Hepatocyte (in vitro differentiated cells): ENCODE measurements at regions not wholly inside any gene's neighbourhood (a gene's known extent, or its start where the extent isn't known, plus 50 kb on each side); places are given as distances from the start of the nearest gene placed in this dataset.

Experiments
- EZH2 ChIP-seq: fragments of 200-600 bp; sonication (generic); IDR thresholded peaks from 2 replicates; pipeline ENCODE4 v1.6.1; 2016; ENCODE audit warnings: antibody characterized with exemption, mild to moderate bottlenecking, borderline replicate concordance
- TF ChIP-seq, protein P1 (sequence below): fragments of 200-600 bp; sonication (generic); IDR thresholded peaks from 2 replicates; pipeline ENCODE4 v1.5.1; 2016; ENCODE audit warnings: antibody characterized with exemption, mild to moderate bottlenecking; ENCODE audit not compliant: poor library complexity

DNA sequence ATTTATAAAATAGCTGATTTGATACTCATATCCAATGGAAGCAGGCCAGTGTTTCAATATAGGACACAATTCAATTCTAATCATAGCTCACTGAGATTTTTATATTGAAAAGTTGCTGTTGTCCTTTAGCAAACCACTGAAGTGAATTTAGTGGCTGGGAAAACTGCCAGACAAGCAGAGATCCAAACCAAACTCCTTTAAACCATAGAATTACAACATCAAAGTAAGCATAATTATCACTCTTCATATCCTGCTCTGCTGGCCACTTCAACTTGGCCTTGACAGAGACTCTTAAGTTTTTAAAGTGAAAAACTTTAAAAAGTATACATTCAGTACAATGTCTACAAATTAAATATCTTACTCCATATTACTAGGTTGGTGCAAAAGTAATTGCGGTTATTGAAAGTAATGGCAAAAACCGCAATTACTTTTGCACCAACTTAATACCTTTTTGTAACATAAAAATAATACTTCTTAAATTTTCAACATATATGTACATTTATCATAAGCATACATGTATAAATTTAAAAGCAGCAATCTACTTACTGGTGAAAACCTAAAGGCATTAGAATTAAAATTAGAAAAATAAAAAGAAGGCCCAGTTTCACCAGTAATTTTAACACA, 433.0 kb downstream of the PCDH10 start:
- TF ChIP-seq, protein P1, sequence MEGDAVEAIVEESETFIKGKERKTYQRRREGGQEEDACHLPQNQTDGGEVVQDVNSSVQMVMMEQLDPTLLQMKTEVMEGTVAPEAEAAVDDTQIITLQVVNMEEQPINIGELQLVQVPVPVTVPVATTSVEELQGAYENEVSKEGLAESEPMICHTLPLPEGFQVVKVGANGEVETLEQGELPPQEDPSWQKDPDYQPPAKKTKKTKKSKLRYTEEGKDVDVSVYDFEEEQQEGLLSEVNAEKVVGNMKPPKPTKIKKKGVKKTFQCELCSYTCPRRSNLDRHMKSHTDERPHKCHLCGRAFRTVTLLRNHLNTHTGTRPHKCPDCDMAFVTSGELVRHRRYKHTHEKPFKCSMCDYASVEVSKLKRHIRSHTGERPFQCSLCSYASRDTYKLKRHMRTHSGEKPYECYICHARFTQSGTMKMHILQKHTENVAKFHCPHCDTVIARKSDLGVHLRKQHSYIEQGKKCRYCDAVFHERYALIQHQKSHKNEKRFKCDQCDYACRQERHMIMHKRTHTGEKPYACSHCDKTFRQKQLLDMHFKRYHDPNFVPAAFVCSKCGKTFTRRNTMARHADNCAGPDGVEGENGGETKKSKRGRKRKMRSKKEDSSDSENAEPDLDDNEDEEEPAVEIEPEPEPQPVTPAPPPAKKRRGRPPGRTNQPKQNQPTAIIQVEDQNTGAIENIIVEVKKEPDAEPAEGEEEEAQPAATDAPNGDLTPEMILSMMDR: no peak
- TF ChIP-seq EZH2: no peak
